ENCODE measurements at regions not wholly inside any gene's neighbourhood (a gene's known extent, or its start where the extent isn't known, plus 50 kb on each side); places are given as distances from the start of the nearest gene placed in this dataset.
"Not testable (repeated sequence)": the region's sequence is repeated elsewhere in the genome, so short reads cannot be mapped to it uniquely, and the experiment has no call there.

GRCh38 chr14:101628975-101629374 is 67.7 kb downstream of the DIO3 start:
- no peak overlapping the region for H3K27ac Mint-ChIP-seq
- ATAC-seq (replicated peaks), result peak; percentile 5
- H3K27me3 Mint-ChIP-seq, result peaks cover 7 to 33% of the 10 kb centered on the region in 2 donors
- peaks cover 6% of the 10 kb centered on the region for H3K36me3 Mint-ChIP-seq (ENCODE audit: insufficient read depth)
- peaks cover 3 to 4% of the 10 kb centered on the region in 2 donors for H3K4me1 Mint-ChIP-seq (ENCODE audit: low read depth in 2 of 2)
- no peaks in the 10 kb centered on the region for H3K9me3 Mint-ChIP-seq
- H3K4me3 Mint-ChIP-seq, result no peak overlapping the region
- DNase-seq, result no peak

GRCh38 chr14:101630056-101630965 is 69.0 kb downstream of the DIO3 start:
- no peak for DNase-seq
- H3K4me3 Mint-ChIP-seq, result no peak overlapping the region
- no peak for ATAC-seq (replicated peaks)
- H3K27ac Mint-ChIP-seq, result no peak overlapping the region
- H3K9me3 Mint-ChIP-seq, result no peaks in the 10 kb centered on the region
- peaks cover 11 to 34% of the 10 kb centered on the region in 2 donors for H3K27me3 Mint-ChIP-seq
- H3K4me1 Mint-ChIP-seq (ENCODE audit: low read depth in 2 of 2), result peaks cover 6 to 8% of the 10 kb centered on the region in 2 donors
- peaks cover 6% of the 10 kb centered on the region for H3K36me3 Mint-ChIP-seq (ENCODE audit: insufficient read depth)

GRCh38 chr14:101631199-101631598 is 69.9 kb downstream of the DIO3 start:
- no peak for DNase-seq
- H3K27me3 Mint-ChIP-seq, result peaks cover 15 to 41% of the 10 kb centered on the region in 2 donors
- H3K27ac Mint-ChIP-seq, result no peak overlapping the region
- peaks cover 8 to 11% of the 10 kb centered on the region in 2 donors for H3K4me1 Mint-ChIP-seq (ENCODE audit: low read depth in 2 of 2)
- H3K36me3 Mint-ChIP-seq (ENCODE audit: insufficient read depth), result peaks cover 6% of the 10 kb centered on the region
- no peaks in the 10 kb centered on the region for H3K9me3 Mint-ChIP-seq
- ATAC-seq (replicated peaks), result no peak
- H3K4me3 Mint-ChIP-seq, result no peak overlapping the region

DNA sequence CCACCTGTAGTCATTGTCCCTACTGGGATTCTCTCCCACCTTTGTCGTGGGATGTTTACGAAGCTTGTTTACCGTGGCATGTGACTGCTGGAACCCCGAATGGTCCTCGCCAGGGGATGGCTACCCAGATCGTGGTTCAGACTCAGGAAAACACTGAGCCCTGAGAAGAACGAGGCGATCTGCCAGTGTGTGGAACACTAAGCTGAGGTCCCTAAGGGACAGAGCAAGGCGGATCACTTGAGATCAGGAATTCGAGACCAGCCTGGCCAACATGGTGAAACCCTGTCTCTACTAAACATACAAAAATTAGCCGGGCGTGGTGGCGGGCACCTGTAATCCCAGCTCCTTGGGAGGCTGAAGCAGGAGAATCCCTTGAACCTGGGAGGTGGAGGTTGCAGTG is 70.7 kb downstream of the DIO3 start:
- H3K36me3 Mint-ChIP-seq (ENCODE audit: insufficient read depth); H3K9me3 Mint-ChIP-seq; H3K4me3 Mint-ChIP-seq; ATAC-seq (replicated peaks); H3K27ac Mint-ChIP-seq; DNase-seq: not testable (repeated sequence)
- peaks cover 23 to 49% of the 10 kb centered on the region in 2 donors for H3K27me3 Mint-ChIP-seq
- H3K4me1 Mint-ChIP-seq (ENCODE audit: low read depth in 2 of 2), result peaks cover 9 to 11% of the 10 kb centered on the region in 2 donors

GRCh38 chr14:101632520-101632919 is 71.2 kb downstream of the DIO3 start:
- Mint-ChIP-seq H3K9me3 (no peaks in the 10 kb centered on the region), H3K4me3 (no peak overlapping the region), H3K27me3 (peaks cover 27 to 54% of the 10 kb centered on the region in 2 donors), H3K27ac (no peak overlapping the region), H3K4me1 (ENCODE audit: low read depth in 2 of 2) (peaks cover 9 to 11% of the 10 kb centered on the region in 2 donors), H3K36me3 (ENCODE audit: insufficient read depth) (peaks cover 3% of the 10 kb centered on the region)
- DNase-seq (no peak), ATAC-seq (replicated peaks) (no peak)

GRCh38 chr14:101633276-101633675 is 72.0 kb downstream of the DIO3 start:
- Mint-ChIP-seq H3K4me3 (no peak overlapping the region), H3K27me3 (peaks cover 23 to 46% of the 10 kb centered on the region in 2 donors), H3K27ac (no peak overlapping the region), H3K4me1 (ENCODE audit: low read depth in 2 of 2) (peaks cover 7 to 9% of the 10 kb centered on the region in 2 donors), H3K9me3 (no peaks in the 10 kb centered on the region), H3K36me3 (ENCODE audit: insufficient read depth) (peaks cover 3% of the 10 kb centered on the region)
- DNase-seq, result no peak
- no peak for ATAC-seq (replicated peaks)

DNA sequence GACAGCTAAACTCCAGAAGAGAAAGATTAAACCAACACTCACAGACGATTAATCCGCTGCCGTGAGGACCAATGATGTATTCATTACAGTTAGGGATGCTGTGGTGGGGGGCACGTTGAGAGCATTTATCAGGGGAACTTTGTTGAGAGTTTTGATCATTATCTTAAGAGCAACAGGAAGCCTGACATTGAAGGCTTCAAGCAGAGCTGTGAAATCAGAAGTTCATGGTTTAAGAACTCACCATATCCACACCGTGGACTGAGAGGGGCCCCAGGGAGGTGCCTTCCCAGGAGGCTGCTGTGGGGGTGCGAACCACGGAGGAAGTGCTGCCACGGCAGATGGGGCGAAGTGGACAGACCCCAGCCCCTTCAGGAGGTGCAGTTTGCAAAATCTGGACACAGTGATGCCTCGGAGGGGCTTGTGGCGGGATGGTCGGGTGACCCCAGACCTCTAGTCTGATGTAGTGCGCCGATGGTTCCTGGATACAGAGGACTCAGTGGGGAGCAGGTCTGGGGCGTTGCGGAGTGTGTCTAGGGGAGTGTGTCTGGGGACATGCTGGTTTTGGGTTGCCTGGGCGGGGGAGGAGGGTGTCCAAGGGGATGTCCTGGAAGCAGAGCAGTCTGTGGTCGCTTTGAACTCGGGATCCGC is 73.0 kb downstream of the DIO3 start:
- Mint-ChIP-seq H3K27me3 (peaks cover 27 to 46% of the 10 kb centered on the region in 2 donors), H3K36me3 (ENCODE audit: insufficient read depth) (peaks cover 3% of the 10 kb centered on the region), H3K4me3 (no peak overlapping the region), H3K9me3 (no peaks in the 10 kb centered on the region), H3K27ac (no peak overlapping the region), H3K4me1 (ENCODE audit: low read depth in 2 of 2) (peaks cover 7 to 9% of the 10 kb centered on the region in 2 donors)
- ATAC-seq (replicated peaks) (no peak), DNase-seq (no peak)

- peaks cover 7 to 9% of the 10 kb centered on the region in 2 donors for H3K4me1 Mint-ChIP-seq (ENCODE audit: low read depth in 2 of 2)
- H3K9me3 Mint-ChIP-seq, result no peaks in the 10 kb centered on the region
- DNase-seq, result no peak
- H3K36me3 Mint-ChIP-seq (ENCODE audit: insufficient read depth), result peaks cover 3% of the 10 kb centered on the region
- no peak overlapping the region for H3K4me3 Mint-ChIP-seq
- no peak for ATAC-seq (replicated peaks)
- peaks cover 28 to 46% of the 10 kb centered on the region in 2 donors for H3K27me3 Mint-ChIP-seq
- H3K27ac Mint-ChIP-seq, result no peak overlapping the region
Observed at GRCh38 chr14:101634850-101635748, 73.8 kb downstream of the DIO3 start.

- H3K27me3 Mint-ChIP-seq, result peaks cover 33 to 53% of the 10 kb centered on the region in 2 donors
- ATAC-seq (replicated peaks), result no peak
- no peaks in the 10 kb centered on the region for H3K9me3 Mint-ChIP-seq
- no peak for DNase-seq
- H3K4me3 Mint-ChIP-seq, result no peak overlapping the region
- no peak overlapping the region for H3K27ac Mint-ChIP-seq
- peaks cover 3% of the 10 kb centered on the region for H3K36me3 Mint-ChIP-seq (ENCODE audit: insufficient read depth)
- H3K4me1 Mint-ChIP-seq (ENCODE audit: low read depth in 2 of 2), result peaks cover 7 to 9% of the 10 kb centered on the region in 2 donors
Observed at GRCh38 chr14:101635749-101636560, 74.7 kb downstream of the DIO3 start.

DNA sequence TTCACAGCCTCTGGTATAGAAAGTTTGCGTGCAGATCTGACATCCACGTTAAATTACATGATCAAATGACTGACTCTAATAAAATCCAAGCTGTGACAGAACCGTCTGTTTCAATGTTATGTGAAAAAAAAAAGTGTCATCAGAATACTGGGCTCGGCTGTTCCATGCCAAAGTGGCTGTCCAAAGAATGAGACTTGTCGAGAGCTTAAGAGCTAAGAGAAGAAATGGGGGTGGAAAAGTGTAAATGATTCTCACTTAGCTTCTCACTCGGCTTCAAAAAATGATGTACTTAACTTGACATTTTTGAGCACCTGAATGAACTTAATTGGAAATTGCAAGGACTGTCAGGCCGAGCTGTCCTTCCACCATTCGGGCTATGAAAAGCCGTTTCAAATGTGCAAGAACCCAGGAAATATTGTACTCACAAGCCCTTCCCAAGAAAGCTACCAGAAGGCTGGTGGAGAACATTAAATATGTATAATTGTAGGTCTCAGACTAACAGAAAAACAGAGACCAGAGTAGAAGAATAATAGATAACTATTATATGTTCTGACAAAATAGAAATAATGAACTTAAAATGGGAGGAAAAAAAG is 78.0 kb downstream of the DIO3 start:
- Mint-ChIP-seq H3K27me3 (peaks cover 32 to 45% of the 10 kb centered on the region in 2 donors), H3K4me1 (ENCODE audit: low read depth in 2 of 2) (peaks cover 4% of the 10 kb centered on the region in 2 donors), H3K27ac (no peak overlapping the region), H3K4me3 (no peak overlapping the region), H3K36me3 (ENCODE audit: insufficient read depth) (no peaks in the 10 kb centered on the region), H3K9me3 (no peaks in the 10 kb centered on the region)
- no peak for DNase-seq
- no peak for ATAC-seq (replicated peaks)

DNA sequence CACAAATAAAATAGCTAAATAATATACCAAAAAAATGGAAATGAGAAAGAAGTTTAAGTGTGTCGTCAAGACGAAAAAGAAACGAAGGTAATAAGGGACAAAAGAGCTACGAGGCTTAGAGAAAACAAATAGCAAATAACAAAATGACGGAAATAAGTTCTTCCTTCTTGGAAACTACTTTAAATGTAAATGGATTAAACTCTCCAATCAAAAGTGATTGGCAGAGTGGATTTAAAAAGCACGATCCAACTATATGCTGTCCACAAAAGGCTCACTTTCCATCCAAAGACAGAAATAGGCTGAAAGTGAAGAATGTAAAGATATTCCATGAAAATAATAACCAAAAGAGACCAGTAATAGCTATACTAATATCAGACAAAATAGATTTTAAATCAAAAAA is 82.4 kb downstream of the DIO3 start:
- H3K27ac Mint-ChIP-seq, result no peak overlapping the region
- H3K4me3 Mint-ChIP-seq, result no peak overlapping the region
- no peaks in the 10 kb centered on the region for H3K9me3 Mint-ChIP-seq
- H3K36me3 Mint-ChIP-seq (ENCODE audit: insufficient read depth), result no peaks in the 10 kb centered on the region
- ATAC-seq (replicated peaks), result no peak
- no peak for DNase-seq
- H3K4me1 Mint-ChIP-seq (ENCODE audit: low read depth in 2 of 2), result no peaks in the 10 kb centered on the region
- H3K27me3 Mint-ChIP-seq, result peaks cover 14 to 20% of the 10 kb centered on the region in 2 donors

DNA sequence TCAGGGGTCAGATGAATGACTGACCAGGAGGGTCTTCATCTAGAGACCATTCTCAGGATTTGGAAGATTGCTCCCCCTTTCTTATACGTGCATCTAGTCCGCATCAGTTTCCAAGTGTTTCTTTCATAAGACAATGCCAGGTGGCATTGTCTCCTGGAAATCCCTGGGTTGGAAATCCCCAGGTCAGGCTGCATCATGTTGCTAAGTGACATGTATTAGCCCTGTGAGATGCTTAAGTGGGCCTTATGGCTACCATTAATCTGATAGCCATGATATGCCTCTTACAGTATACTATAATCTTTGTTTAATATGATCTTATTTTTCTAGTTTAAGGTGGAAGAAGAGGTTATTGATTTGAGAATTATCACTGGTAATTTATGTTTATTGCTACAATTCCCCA is 92.8 kb downstream of the DIO3 start:
- Mint-ChIP-seq H3K4me1 (ENCODE audit: low read depth in 2 of 2) (no peaks in the 10 kb centered on the region), H3K27ac (no peak overlapping the region), H3K4me3 (no peak overlapping the region), H3K9me3 (no peaks in the 10 kb centered on the region), H3K27me3 (peaks cover 23 to 24% of the 10 kb centered on the region in 2 donors), H3K36me3 (ENCODE audit: insufficient read depth) (no peaks in the 10 kb centered on the region)
- ATAC-seq (replicated peaks) (no peak), DNase-seq (no peak)
